ENCODE measurements at regions not wholly inside any gene's neighbourhood (a gene's known extent, or its start where the extent isn't known, plus 50 kb on each side); places are given as distances from the start of the nearest gene placed in this dataset.

DNA sequence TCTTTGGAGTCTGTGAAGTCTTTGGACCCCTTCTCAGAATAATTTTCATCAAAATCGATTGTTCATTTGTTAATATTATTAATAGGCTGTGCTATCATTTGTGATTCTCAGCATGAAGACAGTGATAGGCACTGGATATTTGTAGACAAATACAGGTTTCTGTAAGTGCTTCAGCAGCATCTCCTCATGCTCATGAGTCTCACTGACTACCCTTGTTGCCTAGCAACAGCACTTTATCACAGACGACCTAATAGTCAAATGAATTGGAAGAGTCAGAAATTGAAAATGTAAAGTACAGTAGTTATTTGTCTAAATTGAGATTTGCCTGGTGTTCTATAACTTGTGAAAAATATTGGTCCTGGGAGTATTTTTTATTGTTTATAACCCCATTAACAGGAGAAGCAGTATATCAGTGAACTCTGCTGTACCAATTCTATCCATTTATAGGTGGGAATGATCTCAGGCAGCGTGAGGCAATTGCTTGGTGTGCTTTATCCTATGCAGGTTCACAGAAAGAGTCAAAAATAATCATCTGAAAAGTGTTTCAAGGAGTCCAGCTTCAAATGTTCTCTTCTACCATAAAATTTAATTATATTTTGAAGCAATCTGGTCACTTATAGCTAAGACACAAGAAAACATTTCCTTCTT, 684.6 kb downstream of the RFPL4B start:
- 55 to 59% (median 55%) methylated on average over 3 of the region's 3 CpGs for WGBS, 3 donors
- Histone ChIP-seq H3K27me3 (no peaks in the 10 kb centered on the region), H3K4me1 (ENCODE audit: insufficient read depth) (no peaks in the 10 kb centered on the region), H3K9me3 (no peaks in the 10 kb centered on the region), H3K36me3 (no peaks in the 10 kb centered on the region), H3K4me3 (no peak overlapping the region), H3K27ac (no peak overlapping the region)
- TF ChIP-seq POLR2A (IDR thresholded peaks at IDR 0.05) = no peak
- TF ChIP-seq EP300 (IDR thresholded peaks at IDR 0.05) = no peak
- TF ChIP-seq, protein P1, sequence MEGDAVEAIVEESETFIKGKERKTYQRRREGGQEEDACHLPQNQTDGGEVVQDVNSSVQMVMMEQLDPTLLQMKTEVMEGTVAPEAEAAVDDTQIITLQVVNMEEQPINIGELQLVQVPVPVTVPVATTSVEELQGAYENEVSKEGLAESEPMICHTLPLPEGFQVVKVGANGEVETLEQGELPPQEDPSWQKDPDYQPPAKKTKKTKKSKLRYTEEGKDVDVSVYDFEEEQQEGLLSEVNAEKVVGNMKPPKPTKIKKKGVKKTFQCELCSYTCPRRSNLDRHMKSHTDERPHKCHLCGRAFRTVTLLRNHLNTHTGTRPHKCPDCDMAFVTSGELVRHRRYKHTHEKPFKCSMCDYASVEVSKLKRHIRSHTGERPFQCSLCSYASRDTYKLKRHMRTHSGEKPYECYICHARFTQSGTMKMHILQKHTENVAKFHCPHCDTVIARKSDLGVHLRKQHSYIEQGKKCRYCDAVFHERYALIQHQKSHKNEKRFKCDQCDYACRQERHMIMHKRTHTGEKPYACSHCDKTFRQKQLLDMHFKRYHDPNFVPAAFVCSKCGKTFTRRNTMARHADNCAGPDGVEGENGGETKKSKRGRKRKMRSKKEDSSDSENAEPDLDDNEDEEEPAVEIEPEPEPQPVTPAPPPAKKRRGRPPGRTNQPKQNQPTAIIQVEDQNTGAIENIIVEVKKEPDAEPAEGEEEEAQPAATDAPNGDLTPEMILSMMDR (IDR thresholded peaks at IDR 0.05) = no peak
- intact Hi-C loops (cut with DNase I) = no loop called here
- DNase-seq = no peak

DNA sequence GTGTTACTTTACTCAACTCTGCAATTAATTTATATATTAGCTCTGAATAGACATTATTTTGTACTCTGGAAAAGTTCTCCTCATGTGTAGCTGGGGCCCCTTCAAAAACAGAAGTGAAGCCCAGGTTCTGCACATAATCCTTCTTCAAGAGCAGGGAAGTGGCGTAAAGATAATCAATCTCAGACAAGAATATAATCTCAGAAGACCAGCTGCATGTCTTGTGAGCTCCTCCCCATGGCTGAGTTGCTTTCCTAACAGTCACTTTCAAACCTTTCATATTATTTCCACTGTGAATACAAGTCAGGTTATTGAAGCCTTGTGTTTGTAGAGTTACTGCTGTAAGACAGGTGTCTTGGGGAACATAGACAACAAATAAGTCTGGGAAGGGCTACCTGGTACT, 691.9 kb downstream of the RFPL4B start:
- no peaks in the 10 kb centered on the region for H3K27me3 ChIP-seq
- no peaks in the 10 kb centered on the region for H3K9me3 ChIP-seq
- no peaks in the 10 kb centered on the region for H3K36me3 ChIP-seq
- TF ChIP-seq EP300 (IDR thresholded peaks at IDR 0.05) = no peak
- TF ChIP-seq, protein P1 (IDR thresholded peaks at IDR 0.05) = no peak
- TF ChIP-seq POLR2A (IDR thresholded peaks at IDR 0.05) = no peak
- DNase-seq = no peak
- H3K27ac ChIP-seq = no peak overlapping the region
- no peak overlapping the region for H3K4me3 ChIP-seq
- no peaks in the 10 kb centered on the region for H3K4me1 ChIP-seq (ENCODE audit: insufficient read depth)
- 93 to 98% (median 97%) methylated on average over 1 of the region's 1 CpG for WGBS, 3 donors
- intact Hi-C loops (cut with DNase I) = no loop called here

DNA sequence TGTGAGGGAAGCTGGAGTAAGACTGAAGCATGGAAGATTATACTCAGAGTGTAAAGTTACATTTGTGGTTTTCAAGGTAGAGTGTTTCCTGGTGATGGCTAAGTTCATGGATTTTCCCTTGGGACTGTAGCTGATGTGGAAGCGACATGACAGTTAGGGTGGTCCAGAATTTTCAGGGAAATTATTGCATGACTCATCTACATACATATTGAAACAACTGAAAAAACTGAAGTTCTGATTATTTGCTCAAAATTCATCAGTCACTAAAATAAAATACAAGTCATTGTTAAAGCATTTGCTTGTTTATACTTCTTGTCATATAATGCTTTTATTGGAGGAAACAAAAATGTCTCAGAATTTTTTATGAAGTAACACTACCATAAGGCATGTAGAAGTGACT, 700.0 kb downstream of the RFPL4B start:
- no peaks in the 10 kb centered on the region for H3K36me3 ChIP-seq
- no peak for DNase-seq

DNA sequence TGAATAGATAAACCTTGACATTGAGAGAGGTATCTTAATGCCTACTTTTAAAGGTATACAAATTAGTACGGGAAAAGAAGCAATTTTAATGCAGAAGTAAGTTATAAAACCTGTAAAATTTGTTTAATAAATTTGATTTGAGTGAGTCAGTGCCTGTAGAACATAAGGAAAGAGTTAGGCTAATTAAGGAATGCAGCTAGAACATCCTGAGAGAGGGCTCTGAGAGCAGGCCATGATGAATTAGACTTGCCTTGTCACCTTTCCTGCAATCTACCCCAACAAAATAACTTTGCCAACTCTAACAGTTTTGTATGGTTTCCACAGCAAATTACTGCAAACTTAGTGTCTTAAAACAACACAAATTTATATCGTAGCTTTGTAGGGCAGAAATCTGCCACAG, 700.8 kb downstream of the RFPL4B start:
- intact Hi-C loops (cut with DNase I) = no loop called here
- Histone ChIP-seq H3K4me3 (no peak overlapping the region), H3K27me3 (no peaks in the 10 kb centered on the region), H3K36me3 (no peaks in the 10 kb centered on the region), H3K4me1 (ENCODE audit: insufficient read depth) (peaks cover 1% of the 10 kb centered on the region), H3K9me3 (no peaks in the 10 kb centered on the region), H3K27ac (no peak overlapping the region)
- 83 to 94% (median 87%) methylated on average over 2 of the region's 2 CpGs for WGBS, 3 donors
- TF ChIP-seq EP300 (IDR thresholded peaks at IDR 0.05) (no peak), POLR2A (IDR thresholded peaks at IDR 0.05) (no peak)
- TF ChIP-seq, protein P1 (IDR thresholded peaks at IDR 0.05) = no peak
- DNase-seq = no peak

More for the DNA sequence above, 700.0 kb downstream of the RFPL4B start:
- Histone ChIP-seq H3K4me1 (ENCODE audit: insufficient read depth) (peaks cover 1% of the 10 kb centered on the region), H3K27me3 (no peaks in the 10 kb centered on the region), H3K9me3 (no peaks in the 10 kb centered on the region), H3K4me3 (no peak overlapping the region), H3K27ac (no peak overlapping the region)
- intact Hi-C loops (cut with DNase I) = no loop called here
- TF ChIP-seq, protein P1 (IDR thresholded peaks at IDR 0.05) = no peak
- TF ChIP-seq POLR2A (IDR thresholded peaks at IDR 0.05) (no peak), EP300 (IDR thresholded peaks at IDR 0.05) (no peak)
- WGBS, 3 donors = 0 to 64% (median 0%) methylated on average over 1 of the region's 1 CpG

All from ovary (tissue), 7 donors.